Smooth muscle cell (in vitro differentiated cells): ENCODE measurements at regions not wholly inside any gene's neighbourhood (a gene's known extent, or its start where the extent isn't known, plus 50 kb on each side); places are given as distances from the start of the nearest gene placed in this dataset.
"Not testable (repeated sequence)": the region's sequence is repeated elsewhere in the genome, so short reads cannot be mapped to it uniquely, and the experiment has no call there.

ENCODE experiments used
- DNase-seq: peaks from one replicate; lab custom pipeline; 2025; ENCODE audit not compliant: unreplicated experiment; lab: John Stamatoyannopoulos, UW
- H2AFZ ChIP-seq: fragments of 200-600 bp; sonication (generic); 2 replicates; pipeline ENCODE4 v1.6.0; 2016; ENCODE audit warnings: antibody characterized with exemption, low read depth, mild to moderate bottlenecking
- H3F3A ChIP-seq: fragments of 200-600 bp; sonication (generic); 2 replicates; pipeline ENCODE4 v1.6.0; 2017; ENCODE audit warnings: antibody characterized with exemption, low read depth
- H3K27ac ChIP-seq: fragments of 200-600 bp; sonication (generic); 2 replicates; pipeline ENCODE4 v1.5.1; 2016; ENCODE audit warnings: low read depth, mild to moderate bottlenecking
- H3K27me3 ChIP-seq: fragments of 200-600 bp; sonication (generic); 2 replicates; pipeline ENCODE4 v1.6.1; 2016; ENCODE audit warnings: low read depth, mild to moderate bottlenecking
- H3K36me3 ChIP-seq: fragments of 200-600 bp; sonication (generic); 2 replicates; pipeline ENCODE4 v1.5.1; 2016; ENCODE audit warnings: low read depth
- H3K4me1 ChIP-seq: fragments of 200-600 bp; sonication (generic); 2 replicates; pipeline ENCODE4 v1.5.1; 2016; ENCODE audit warnings: low read depth
- H3K4me2 ChIP-seq: fragments of 200-600 bp; sonication (generic); 2 replicates; pipeline ENCODE4 v1.6.0; 2016; ENCODE audit warnings: mild to moderate bottlenecking
- H3K4me3 ChIP-seq: fragments of 200-600 bp; sonication (generic); 2 replicates; pipeline ENCODE4 v1.5.1; 2016; ENCODE audit warnings: mild to moderate bottlenecking
- H3K79me2 ChIP-seq: fragments of 200-600 bp; sonication (generic); 2 replicates; pipeline ENCODE4 v1.6.0; 2016; ENCODE audit warnings: low read depth, mild to moderate bottlenecking
- H3K9ac ChIP-seq: fragments of 200-600 bp; sonication (generic); 2 replicates; pipeline ENCODE4 v1.6.0; 2016; ENCODE audit warnings: low read depth
- H3K9me3 ChIP-seq: fragments of 200-600 bp; sonication (generic); replicated peaks from 2 replicates; pipeline ENCODE4 v1.5.1; 2016; ENCODE audit warnings: low read depth
- H4K20me1 ChIP-seq: fragments of 200-600 bp; sonication (generic); 2 replicates; pipeline ENCODE4 v1.6.0; 2016; ENCODE audit warnings: low read depth
- WGBS: methylation state at CpG from one replicate; pipeline ENCODE4 v1.1.7; 2016; ENCODE audit warnings: low lambda C conversion rate; 5-methylcytosine and 5-hydroxymethylcytosine counted together
- TF ChIP-seq, protein P1 (sequence below): fragments of 200-600 bp; sonication (generic); IDR thresholded peaks from 2 replicates; pipeline ENCODE4 v1.5.1; 2017; ENCODE audit warnings: borderline replicate concordance, mild to moderate bottlenecking, antibody characterized with exemption; ENCODE audit not compliant: insufficient read depth, poor library complexity, severe bottlenecking

- H3K9ac ChIP-seq, result no peak overlapping the region
- H2AFZ ChIP-seq, result no peak overlapping the region
- no peak for DNase-seq
- no peak overlapping the region for H3K27ac ChIP-seq
- H3K9me3 ChIP-seq, result no peaks in the 10 kb centered on the region
- no peaks in the 10 kb centered on the region for H3K79me2 ChIP-seq
- TF ChIP-seq, protein P1, sequence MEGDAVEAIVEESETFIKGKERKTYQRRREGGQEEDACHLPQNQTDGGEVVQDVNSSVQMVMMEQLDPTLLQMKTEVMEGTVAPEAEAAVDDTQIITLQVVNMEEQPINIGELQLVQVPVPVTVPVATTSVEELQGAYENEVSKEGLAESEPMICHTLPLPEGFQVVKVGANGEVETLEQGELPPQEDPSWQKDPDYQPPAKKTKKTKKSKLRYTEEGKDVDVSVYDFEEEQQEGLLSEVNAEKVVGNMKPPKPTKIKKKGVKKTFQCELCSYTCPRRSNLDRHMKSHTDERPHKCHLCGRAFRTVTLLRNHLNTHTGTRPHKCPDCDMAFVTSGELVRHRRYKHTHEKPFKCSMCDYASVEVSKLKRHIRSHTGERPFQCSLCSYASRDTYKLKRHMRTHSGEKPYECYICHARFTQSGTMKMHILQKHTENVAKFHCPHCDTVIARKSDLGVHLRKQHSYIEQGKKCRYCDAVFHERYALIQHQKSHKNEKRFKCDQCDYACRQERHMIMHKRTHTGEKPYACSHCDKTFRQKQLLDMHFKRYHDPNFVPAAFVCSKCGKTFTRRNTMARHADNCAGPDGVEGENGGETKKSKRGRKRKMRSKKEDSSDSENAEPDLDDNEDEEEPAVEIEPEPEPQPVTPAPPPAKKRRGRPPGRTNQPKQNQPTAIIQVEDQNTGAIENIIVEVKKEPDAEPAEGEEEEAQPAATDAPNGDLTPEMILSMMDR, result no peak
- H3F3A ChIP-seq, result no peaks in the 10 kb centered on the region
- H3K36me3 ChIP-seq, result no peaks in the 10 kb centered on the region
- 100% methylated on average over 1 of the region's 1 CpG for WGBS
- H3K4me1 ChIP-seq, result no peaks in the 10 kb centered on the region
- H4K20me1 ChIP-seq, result no peaks in the 10 kb centered on the region
- no peaks in the 10 kb centered on the region for H3K27me3 ChIP-seq
- H3K4me2 ChIP-seq, result no peak overlapping the region
- no peak overlapping the region for H3K4me3 ChIP-seq
Measured at GRCh38 chr20:6341491-6341890, 218.7 kb upstream of the FERMT1 start.

DNA sequence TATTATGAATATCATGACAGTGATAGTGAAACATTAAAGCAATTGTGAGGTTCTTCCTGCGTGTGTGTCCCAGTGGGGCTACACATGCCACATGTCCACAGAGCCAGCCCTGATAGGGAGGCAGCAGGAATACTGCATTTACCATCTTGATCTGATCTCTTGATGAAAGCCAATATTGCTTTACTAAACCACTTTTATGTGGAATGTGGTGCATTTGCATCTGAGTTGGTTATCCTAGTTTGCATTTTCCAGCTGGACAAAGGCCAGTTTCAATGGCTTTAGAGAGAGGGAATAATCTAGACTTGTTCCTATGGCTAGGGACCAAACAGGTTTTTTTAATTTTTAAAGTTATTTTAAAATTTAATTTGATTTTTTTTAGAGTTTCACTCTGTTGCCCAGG, 216.3 kb upstream of the FERMT1 start:
- Histone ChIP-seq H3K27me3 (no peaks in the 10 kb centered on the region), H3K27ac (no peak overlapping the region), H2AFZ (no peak overlapping the region), H3K9me3 (no peaks in the 10 kb centered on the region), H3K79me2 (no peaks in the 10 kb centered on the region), H3K4me1 (no peaks in the 10 kb centered on the region), H3F3A (no peaks in the 10 kb centered on the region), H3K9ac (no peak overlapping the region), H3K4me3 (no peak overlapping the region), H3K36me3 (no peaks in the 10 kb centered on the region), H3K4me2 (no peak overlapping the region), H4K20me1 (no peaks in the 10 kb centered on the region)
- TF ChIP-seq, protein P1, result no peak
- 100% methylated on average over 1 of the region's 1 CpG for WGBS
- no peak for DNase-seq

GRCh38 chr20:6333110-6333509, 210.3 kb upstream of the FERMT1 start:
- Histone ChIP-seq H3K9ac (no peak overlapping the region), H3K4me1 (no peaks in the 10 kb centered on the region), H4K20me1 (no peaks in the 10 kb centered on the region), H3K4me2 (no peak overlapping the region), H3F3A (no peaks in the 10 kb centered on the region), H3K4me3 (no peak overlapping the region), H3K36me3 (no peaks in the 10 kb centered on the region), H2AFZ (no peak overlapping the region), H3K27ac (no peak overlapping the region), H3K79me2 (no peaks in the 10 kb centered on the region), H3K9me3 (peaks cover 3% of the 10 kb centered on the region), H3K27me3 (no peaks in the 10 kb centered on the region)
- DNase-seq, result no peak
- TF ChIP-seq, protein P1, result no peak
- 91% methylated on average over 5 of the region's 5 CpGs for WGBS

- H3K9me3 ChIP-seq, result peaks cover 11% of the 10 kb centered on the region
- not testable (repeated sequence) for H3K9ac ChIP-seq, H3K27me3 ChIP-seq, H2AFZ ChIP-seq, H3K36me3 ChIP-seq, H3K4me2 ChIP-seq, H3K79me2 ChIP-seq, DNase-seq, H3K4me3 ChIP-seq, H3K27ac ChIP-seq, H4K20me1 ChIP-seq, H3F3A ChIP-seq, H3K4me1 ChIP-seq
- WGBS, result 22% methylated on average over 7 of the region's 20 CpGs
Measured at GRCh38 chr20:6321235-6321634, 198.4 kb upstream of the FERMT1 start.
